Right atrium auricular region (tissue), 2 donors: ENCODE measurements at regions not wholly inside any gene's neighbourhood (a gene's known extent, or its start where the extent isn't known, plus 50 kb on each side); places are given as distances from the start of the nearest gene placed in this dataset.

ENCODE experiments used
- DNase-seq: peaks from one replicate; pipeline ENCODE4 v3.0.0-alpha.2; 2019; ENCODE audit warnings: low spot score
- H3K27ac ChIP-seq, 2 donors: fragments of 200-600 bp; sonication (generic); 1 replicate in 1 of 2; 2 replicates in 1 of 2; pipeline ENCODE4 v1.5.1; 2016 to 2019
- H3K27me3 ChIP-seq, 2 donors: fragments of 200-600 bp; sonication (generic); one replicate each; pipeline versions ENCODE4 v1.5.1 to v1.6.0; 2017 to 2019
- H3K36me3 ChIP-seq: fragments of 200-600 bp; sonication (generic); one replicate; pipeline ENCODE4 v1.5.1; 2016
- H3K4me1 ChIP-seq, 2 donors: fragments of 200-600 bp; sonication (generic); one replicate each; pipeline versions ENCODE4 v1.5.1 to v1.6.0; 2017 to 2019
- H3K4me3 ChIP-seq, 2 donors: fragments of 200-600 bp; sonication (generic); 1 replicate in 1 of 2; 2 replicates in 1 of 2; pipeline ENCODE4 v1.5.1; 2017 to 2019; ENCODE audit warnings: mild to moderate bottlenecking in 1 of 2, moderate library complexity in 1 of 2
- H3K9me3 ChIP-seq, 2 donors: fragments of 200-600 bp; sonication (generic); one replicate each; pipeline ENCODE4 v1.5.1; 2019
- TF ChIP-seq, protein P1 (sequence below), 2 donors: fragments of 200-600 bp; sonication (generic); IDR thresholded peaks; one replicate each; pipeline ENCODE4 v1.5.1; 2019; ENCODE audit warnings: antibody characterized with exemption in 2 of 2

GRCh38 chr5:89036704-89037489, 153.9 kb upstream of the MEF2C start:
- H3K9me3 ChIP-seq = no peaks in the 10 kb centered on the region
- no peak overlapping the region for H3K4me3 ChIP-seq
- H3K27ac ChIP-seq = no peak overlapping the region
- DNase-seq = no peak
- TF ChIP-seq, protein P1, sequence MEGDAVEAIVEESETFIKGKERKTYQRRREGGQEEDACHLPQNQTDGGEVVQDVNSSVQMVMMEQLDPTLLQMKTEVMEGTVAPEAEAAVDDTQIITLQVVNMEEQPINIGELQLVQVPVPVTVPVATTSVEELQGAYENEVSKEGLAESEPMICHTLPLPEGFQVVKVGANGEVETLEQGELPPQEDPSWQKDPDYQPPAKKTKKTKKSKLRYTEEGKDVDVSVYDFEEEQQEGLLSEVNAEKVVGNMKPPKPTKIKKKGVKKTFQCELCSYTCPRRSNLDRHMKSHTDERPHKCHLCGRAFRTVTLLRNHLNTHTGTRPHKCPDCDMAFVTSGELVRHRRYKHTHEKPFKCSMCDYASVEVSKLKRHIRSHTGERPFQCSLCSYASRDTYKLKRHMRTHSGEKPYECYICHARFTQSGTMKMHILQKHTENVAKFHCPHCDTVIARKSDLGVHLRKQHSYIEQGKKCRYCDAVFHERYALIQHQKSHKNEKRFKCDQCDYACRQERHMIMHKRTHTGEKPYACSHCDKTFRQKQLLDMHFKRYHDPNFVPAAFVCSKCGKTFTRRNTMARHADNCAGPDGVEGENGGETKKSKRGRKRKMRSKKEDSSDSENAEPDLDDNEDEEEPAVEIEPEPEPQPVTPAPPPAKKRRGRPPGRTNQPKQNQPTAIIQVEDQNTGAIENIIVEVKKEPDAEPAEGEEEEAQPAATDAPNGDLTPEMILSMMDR (IDR thresholded peaks at IDR 0.05) = no peak
- H3K4me1 ChIP-seq = no peaks in the 10 kb centered on the region
- H3K27me3 ChIP-seq = no peaks in the 10 kb centered on the region
- no peaks in the 10 kb centered on the region for H3K36me3 ChIP-seq

DNA sequence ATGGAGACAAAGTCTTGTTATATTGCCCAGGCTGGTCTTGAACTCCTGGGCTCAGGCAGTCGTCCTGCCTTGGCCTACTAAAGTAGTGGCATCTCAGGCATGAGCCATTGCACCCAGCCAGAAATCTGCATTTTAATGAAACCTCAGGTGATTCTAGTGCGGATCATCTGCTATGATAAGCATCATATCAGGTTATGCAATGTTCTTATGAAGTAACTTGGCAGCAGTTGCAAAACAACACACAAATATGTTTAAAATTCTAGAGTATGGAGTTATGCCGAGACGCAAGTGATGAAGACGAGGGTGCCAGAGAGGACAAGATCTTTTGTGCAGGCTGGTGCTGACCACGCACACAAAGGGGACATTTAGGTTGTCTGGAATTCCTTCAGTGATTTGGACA, 153.2 kb upstream of the MEF2C start:
- H3K4me3 ChIP-seq = no peak overlapping the region
- no peaks in the 10 kb centered on the region for H3K4me1 ChIP-seq
- no peaks in the 10 kb centered on the region for H3K36me3 ChIP-seq
- no peak overlapping the region for H3K27ac ChIP-seq
- no peak for DNase-seq
- no peaks in the 10 kb centered on the region for H3K27me3 ChIP-seq
- TF ChIP-seq, protein P1 (IDR thresholded peaks at IDR 0.05) = no peak
- no peaks in the 10 kb centered on the region for H3K9me3 ChIP-seq

DNA sequence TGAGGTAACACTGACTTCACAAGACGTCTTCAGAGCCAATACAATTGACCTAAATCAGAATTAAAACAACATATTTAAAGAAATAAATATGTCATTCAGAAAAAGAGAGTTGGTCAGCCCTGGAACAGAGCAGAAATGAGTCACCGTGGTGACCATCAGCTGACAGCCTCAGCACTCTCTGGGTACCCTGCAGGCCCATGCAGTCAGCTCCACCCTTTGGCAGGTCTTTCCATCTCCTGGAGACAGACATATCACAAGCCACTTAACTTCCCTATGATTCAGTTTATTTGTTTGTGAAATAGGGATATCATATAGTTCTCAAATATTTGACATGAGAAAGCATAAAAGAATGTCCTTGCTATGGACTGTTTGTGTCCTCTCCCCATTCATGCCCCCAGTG, 151.6 kb upstream of the MEF2C start:
- Histone ChIP-seq H3K36me3 (no peaks in the 10 kb centered on the region), H3K4me3 (no peak overlapping the region), H3K4me1 (no peaks in the 10 kb centered on the region), H3K27ac (no peak overlapping the region), H3K27me3 (no peaks in the 10 kb centered on the region), H3K9me3 (no peaks in the 10 kb centered on the region)
- no peak for DNase-seq
- TF ChIP-seq, protein P1 (IDR thresholded peaks at IDR 0.05) = no peak

- H3K4me3 ChIP-seq = no peak overlapping the region
- H3K9me3 ChIP-seq = no peaks in the 10 kb centered on the region
- H3K27ac ChIP-seq = no peak overlapping the region
- no peaks in the 10 kb centered on the region for H3K27me3 ChIP-seq
- TF ChIP-seq, protein P1 (IDR thresholded peaks at IDR 0.05) = no peak
- DNase-seq = no peak
- no peaks in the 10 kb centered on the region for H3K4me1 ChIP-seq
- H3K36me3 ChIP-seq = no peaks in the 10 kb centered on the region
These were observed 147.8 kb upstream of the MEF2C start for GRCh38 chr5:89030798-89031197.

DNA sequence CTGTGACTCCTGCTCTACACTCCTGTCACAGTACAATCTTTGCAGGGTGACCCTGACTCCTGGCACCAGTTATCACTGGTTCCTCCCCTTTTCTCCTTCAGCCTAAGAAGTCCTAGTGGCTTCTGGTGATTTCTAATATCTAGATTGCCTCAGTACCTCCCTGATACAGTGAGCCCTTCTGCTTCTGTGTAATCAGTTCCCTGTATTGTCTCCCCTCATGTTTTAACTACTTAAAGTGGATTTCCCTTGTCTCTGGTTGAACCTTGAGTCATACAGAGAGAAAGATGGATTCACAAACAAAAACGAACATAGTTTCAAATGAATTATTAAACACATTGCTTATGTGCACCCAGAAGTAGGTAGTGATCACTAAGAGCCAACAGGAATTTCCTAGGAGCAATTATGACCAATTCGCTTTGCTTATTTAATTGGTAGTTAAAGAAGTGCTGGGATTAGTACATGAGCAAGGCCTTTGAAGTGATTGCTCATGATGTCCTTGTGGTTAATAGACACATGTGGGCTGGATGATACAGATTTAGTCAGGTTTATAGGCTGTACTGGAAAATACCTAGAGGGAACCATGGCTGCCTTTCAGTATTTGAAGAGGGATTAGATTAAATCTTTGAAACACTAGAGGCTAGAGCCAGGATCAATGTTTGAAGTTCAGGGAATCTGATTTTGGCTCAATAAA, 145.8 kb upstream of the MEF2C start:
- no peaks in the 10 kb centered on the region for H3K4me1 ChIP-seq
- H3K9me3 ChIP-seq = no peaks in the 10 kb centered on the region
- no peak overlapping the region for H3K27ac ChIP-seq
- H3K4me3 ChIP-seq = no peak overlapping the region
- TF ChIP-seq, protein P1 (IDR thresholded peaks at IDR 0.05) = no peak
- no peaks in the 10 kb centered on the region for H3K36me3 ChIP-seq
- H3K27me3 ChIP-seq = no peaks in the 10 kb centered on the region
- DNase-seq = no peak
